COLO668 (cell line): ENCODE measurements at regions not wholly inside any gene's neighbourhood (a gene's known extent, or its start where the extent isn't known, plus 50 kb on each side); places are given as distances from the start of the nearest gene placed in this dataset.
"Not testable (repeated sequence)": the region's sequence is repeated elsewhere in the genome, so short reads cannot be mapped to it uniquely, and the experiment has no call there.

ENCODE experiments used
- DNase-seq: peaks from one replicate; lab custom pipeline; 2025; ENCODE audit not compliant: unreplicated experiment; lab: John Stamatoyannopoulos, UW

DNA sequence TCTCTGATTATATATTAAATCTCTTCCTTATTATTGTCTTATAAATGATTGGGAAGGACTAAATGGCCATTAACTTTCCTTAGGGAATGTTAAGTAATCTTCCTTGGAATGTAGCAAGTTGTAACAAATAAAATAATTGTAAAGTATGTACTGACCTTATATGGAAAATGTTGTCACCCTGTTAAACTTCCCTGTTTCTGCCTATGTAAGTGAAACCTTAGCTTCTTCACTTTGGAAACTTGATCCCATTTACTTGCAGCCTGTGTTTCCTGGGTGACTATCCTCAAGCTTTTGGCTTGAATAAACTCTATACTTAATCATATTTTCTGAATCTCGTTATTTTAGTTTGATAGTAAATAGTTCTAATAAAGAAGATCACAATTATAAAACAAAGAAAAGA is 519.5 kb upstream of the PTCHD4 start:
- DNase-seq = no peak

GRCh38 chr6:48628316-48628715 is 517.3 kb upstream of the PTCHD4 start:
- DNase-seq = no peak

DNA sequence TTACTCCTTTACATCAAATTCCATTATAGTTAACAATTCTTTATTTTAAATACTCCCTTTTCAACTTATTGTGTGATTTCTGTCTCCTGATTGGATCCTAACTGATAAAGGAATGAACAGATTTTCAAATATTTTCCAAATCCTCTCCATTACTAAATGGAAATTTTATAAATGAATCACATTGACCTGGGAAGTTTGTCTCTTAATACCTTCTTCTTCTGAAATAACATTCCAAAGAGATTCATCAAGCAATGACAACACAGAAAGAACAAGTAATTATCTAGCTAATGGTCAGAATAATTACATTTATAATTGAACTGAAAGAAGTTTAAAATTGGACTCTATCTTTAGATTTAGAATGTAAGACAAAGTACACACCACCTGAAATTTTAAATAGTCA is 515.4 kb upstream of the PTCHD4 start:
- no peak for DNase-seq

DNA sequence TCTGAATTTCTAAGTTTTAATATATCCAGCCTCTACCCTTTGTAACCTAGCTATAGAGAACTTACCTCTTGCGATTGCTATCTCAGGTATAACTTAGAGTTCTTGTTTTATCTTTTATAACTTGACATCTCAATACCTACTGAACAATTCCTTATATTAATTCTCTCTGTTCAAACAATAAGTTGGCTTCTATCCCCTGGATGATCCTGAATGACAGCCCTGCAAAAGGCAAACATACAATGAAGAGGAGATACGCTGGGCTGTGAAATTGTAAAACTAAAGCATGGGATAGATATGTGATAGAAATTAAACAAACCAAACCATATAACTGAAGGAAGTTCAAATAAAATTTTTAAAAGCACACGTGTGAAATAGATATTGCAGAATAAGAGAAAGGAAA is 513.6 kb upstream of the PTCHD4 start:
- DNase-seq = no peak

- no peak for DNase-seq
Observed at GRCh38 chr6:48619771-48620170, 508.8 kb upstream of the PTCHD4 start.

DNA sequence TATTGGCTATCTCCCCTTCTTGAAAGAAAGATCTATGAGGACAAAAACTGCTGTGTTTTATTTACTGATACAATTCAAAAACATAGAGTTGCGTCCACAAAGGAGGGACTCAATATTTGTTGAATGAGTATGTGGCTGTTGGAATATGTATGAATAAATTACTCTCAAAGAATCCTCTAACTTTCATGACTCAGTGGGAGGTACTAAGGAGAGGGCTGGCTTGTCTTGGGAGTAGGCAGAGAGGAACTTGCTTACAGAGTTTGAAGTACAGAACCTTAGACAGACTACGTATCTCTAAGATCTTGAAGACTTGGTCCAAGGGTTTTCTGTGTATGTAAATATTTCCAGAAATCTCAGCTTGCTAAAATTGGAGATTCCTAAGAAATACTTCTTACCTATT is 504.0 kb upstream of the PTCHD4 start:
- DNase-seq = no peak

DNA sequence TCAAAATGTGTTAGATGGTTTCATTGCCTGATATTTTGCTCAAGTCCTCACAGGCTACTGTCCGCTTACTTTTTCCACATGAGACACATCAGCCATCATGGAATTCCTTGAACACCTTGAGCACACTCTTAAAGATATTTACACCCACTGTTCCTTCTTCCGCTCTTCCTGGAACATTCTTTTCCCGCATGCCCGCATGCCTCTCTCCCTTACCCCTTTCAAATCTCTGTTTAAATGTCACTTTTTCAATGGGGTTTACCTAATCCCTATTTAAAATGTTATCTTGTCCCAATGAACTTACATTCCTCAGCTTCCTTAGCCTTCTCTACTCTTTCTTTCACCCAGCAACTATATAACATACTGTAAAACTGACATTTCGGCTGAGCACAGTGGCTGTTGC is 503.3 kb upstream of the PTCHD4 start:
- DNase-seq = no peak

DNA sequence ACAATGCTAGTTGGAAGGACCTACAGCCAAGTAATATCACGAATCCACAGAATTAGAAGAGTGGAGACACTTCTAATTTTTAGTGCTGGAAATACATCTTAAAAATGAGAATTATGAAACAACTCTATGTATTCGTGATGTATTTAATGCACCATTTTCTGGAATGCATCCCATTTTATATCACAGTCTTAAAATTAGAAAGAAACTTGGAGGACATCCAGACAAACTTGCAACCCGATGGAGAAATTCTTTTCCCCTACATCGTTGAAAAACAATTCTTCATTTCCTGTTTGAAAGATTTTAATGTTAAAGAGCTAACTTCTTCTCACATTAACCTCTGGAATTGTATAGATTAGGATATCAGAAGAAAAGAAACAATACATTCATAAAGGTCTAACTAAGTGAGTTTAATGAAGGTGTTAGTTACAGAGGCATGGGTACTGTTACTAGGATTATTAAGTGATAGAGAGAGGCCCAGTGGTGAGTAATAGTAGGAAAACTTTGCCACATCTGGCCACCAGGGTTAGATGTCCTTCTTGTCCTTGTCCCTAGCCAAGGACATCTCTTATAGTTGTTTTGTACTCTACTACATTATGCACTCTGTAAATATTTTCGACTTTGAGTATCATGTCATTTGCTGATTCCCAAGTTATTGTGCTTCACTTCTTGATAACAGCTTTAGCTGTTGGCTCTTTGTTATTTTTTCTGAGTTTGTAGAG is 502.4 kb upstream of the PTCHD4 start:
- no peak for DNase-seq

- no peak for DNase-seq
Observed at GRCh38 chr6:48611332-48611731, 500.3 kb upstream of the PTCHD4 start.

GRCh38 chr6:48610846-48611245 is 499.8 kb upstream of the PTCHD4 start:
- DNase-seq = no peak

GRCh38 chr6:48606618-48607017 is 495.6 kb upstream of the PTCHD4 start:
- DNase-seq = no peak

DNA sequence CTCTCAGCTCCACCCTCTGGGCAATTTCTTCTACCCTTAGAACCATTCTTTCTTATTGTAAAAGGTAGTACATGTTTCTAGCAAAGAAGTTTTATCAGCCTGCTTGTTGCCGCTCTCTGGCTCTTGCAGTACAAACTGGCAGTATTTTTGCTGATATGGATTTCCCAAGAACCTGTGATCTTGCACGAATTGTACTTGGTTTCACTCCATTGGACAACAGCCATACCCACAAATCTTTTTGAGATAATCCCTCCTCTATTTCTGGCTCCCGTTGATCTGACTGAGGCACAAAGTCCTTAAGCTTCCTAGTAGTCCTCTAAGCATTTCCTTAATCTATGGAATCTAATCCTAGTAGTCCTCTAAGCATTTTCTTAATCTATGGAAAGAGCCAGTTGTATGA is 487.0 kb upstream of the PTCHD4 start:
- no peak for DNase-seq

DNA sequence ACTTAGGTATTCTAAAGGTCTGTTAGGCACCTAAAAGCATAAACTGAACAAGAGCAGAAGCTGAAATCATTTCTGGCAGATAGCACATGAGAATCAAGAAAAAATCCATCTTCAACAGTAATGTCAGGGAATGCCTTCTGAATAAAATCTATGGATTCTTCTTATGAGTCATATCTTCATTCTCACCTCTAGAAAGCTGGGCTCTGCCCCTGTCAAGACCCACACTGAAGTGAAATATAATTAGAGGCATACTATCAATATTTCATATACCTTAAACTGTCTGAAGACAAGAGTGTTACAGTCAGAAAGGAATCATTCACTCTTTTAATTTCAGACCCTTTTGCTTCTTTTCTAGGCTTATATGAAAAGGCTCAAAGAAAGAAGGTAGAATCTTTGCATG is 485.8 kb upstream of the PTCHD4 start:
- no peak for DNase-seq

DNA sequence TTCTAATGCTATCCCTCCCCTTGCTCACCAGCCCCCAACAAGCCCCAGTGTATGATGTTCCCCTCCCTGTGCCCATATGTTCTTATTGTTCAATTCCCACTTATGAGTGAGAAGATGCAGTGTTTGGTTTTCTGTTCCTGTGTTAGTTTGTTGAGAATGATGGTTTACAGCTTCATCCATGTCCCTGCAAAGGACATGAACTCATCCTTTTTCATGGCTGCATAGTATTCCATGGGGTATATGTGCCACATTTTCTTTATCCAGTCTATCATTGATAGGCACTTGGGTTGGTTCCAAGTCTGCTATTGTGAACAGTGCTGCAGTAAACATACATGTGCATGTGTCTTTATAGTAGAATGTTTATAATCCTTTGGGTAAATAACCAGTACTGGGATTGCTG is 480.2 kb upstream of the PTCHD4 start:
- DNase-seq = not testable (repeated sequence)

DNA sequence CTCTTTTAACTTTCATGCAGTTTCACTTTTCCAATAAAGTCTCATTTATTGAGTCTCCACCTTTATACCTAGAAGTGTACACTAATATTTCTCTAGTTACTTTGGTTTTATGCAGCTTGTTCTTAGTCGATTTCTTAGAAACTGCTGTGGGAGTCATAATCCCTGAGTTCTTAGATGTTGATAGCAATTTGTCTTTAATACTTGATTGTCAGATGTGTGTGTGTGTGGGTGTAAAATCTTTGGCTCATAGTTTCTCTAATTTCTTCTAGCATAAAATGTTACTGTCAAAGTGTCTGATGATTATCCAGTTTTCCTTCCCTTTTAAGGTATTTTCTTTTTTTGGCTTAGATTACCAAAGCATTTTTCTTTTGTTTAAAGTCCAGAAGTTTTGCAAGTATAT is 473.8 kb upstream of the PTCHD4 start:
- no peak for DNase-seq

DNA sequence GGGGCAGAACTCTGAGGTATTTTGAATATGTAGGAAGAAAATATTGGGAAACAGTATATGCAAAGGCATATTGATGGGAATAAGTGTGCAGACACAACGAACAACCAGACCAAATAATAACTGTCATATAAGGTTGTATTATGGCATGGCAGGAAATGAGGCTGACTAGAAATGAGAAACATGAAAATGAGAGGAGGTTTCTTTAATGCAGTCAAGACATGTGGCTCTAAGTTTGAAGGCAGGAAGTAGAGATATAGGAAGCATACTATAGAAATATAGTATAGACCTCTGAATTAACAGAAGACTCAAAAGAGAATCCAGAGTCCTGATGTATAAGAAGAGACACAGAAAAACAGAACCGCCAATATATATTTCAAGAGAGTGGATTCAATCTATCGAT is 459.7 kb upstream of the PTCHD4 start:
- DNase-seq = no peak

- DNase-seq = no peak
Observed at GRCh38 chr6:48568856-48569255, 457.9 kb upstream of the PTCHD4 start.

DNA sequence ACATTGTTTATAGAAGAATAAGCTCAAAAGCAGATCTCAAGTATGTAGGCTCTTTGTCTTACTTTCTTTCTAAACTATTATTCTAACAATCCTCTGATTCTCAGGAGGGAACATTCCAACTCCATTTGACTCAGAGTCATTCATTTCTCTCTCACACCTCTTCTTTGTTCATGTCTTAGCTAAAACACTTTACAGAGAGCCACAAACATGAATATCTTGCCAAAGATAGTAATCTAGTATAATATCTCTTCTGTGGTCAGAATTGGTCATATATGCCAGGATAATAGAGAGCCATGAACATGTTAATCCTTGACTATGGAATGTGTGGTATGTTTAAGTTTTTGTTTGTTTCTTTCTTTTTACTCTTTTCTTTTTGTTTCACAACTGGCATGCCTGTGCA is 456.0 kb upstream of the PTCHD4 start:
- DNase-seq = no peak

DNA sequence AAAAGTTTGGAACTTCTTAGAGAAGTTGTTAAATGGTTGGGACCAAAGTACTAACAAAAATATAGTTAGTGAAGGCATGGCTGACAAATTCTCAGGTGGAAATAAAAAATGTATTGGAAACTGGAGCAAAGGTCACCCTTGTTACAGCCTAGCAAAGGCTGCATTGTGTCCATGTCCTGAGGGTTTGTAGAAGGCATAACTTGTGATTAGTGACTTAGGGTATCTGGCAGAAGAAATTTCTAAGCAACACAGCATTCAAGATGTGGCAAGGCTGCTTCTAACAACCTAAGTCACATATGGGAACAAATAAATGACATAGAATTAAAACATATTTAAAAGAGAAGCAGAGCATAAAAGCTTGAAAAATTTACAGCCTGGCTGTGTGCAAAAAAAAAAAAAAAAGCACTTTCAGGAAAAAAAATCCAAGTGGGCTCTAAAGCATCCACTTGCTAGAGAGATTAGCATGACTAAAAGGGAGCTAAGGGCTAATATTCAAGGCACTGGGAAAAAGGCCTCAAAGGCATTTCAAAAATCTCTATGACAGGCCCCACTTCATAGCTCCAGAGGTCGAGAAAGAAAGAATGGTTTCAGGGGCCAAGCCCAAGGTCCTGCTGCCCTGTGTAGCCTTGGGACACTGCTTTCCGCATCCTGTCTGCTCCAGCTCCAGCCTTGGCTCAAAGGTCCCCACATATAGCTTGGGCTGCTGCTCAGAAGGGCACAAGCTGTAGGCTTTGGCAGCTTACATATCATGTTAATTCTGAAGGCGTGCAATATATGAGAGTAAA is 453.2 kb upstream of the PTCHD4 start:
- no peak for DNase-seq

DNA sequence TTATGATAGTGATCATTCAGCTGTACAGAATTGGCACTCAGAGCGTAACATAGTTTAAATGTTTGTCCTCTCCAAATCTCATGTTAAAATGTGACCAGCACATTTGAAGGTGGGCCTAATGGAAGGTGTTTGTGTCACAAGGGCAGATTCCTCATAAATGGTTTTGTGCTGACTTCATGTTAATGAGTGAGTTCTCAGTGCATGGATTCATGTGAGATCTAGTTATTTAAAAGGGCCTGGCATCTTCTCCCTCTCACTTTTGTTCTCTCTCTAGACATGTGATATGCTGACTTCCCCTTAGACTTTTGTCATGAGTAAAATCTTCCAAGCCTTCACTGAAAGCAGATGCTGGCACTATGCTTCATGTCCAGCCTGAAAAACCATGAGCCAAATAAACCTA is 452.4 kb upstream of the PTCHD4 start:
- DNase-seq = no peak

- no peak for DNase-seq
Observed at GRCh38 chr6:48560408-48560807, 449.4 kb upstream of the PTCHD4 start.

DNA sequence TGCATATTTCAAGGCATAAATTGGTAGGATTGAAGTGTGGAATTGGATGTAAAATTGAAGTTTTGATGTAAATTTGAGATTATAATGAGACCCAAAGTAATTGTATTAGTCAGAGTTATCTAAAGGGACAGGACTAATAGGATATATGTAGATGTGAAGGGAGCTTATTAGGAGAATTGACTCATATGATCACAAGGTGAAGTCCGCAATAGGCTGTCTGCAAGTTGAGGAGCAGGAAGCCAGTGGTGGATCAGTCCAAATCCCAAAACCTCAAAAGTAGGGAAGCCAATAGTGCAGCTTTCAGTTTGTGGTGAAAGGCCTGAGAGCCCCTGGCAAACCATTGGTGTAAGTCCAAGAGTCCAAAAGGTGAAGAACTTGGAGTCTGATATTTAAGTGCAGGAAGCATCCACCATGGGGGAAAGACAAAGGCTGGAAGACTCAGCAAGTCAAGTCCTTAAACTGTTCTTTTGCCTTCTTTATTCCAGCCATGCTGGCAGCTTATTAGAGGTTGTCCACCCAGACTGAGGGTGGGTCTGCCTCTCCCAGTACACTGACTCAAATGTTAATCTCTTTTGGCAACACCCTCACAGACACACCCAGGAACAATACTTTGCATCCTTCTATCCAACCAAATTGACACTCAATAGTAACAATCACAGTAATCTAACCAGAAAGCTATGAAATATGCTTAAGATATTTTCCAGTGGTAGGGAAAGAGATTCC is 442.6 kb upstream of the PTCHD4 start:
- DNase-seq = no peak
